BLaER1 (cell line): ENCODE measurements at regions not wholly inside any gene's neighbourhood (a gene's known extent, or its start where the extent isn't known, plus 50 kb on each side); places are given as distances from the start of the nearest gene placed in this dataset.
"Not testable (repeated sequence)": the region's sequence is repeated elsewhere in the genome, so short reads cannot be mapped to it uniquely, and the experiment has no call there.

Source experiments
- H3K27ac ChIP-seq: shearing (Covaris generic); formaldehyde crosslinking; 2 replicates; pipeline ENCODE4 v1.8.1; 2022
- H3K27me3 ChIP-seq: shearing (Covaris generic); formaldehyde crosslinking; 2 replicates; pipeline ENCODE4 v1.8.1; 2022
- H3K36me3 ChIP-seq: shearing (Covaris generic); formaldehyde crosslinking; 2 replicates; pipeline ENCODE4 v1.8.1; 2022
- H3K4me1 ChIP-seq: shearing (Covaris generic); formaldehyde crosslinking; 2 replicates; pipeline ENCODE4 v1.8.1; 2022
- H3K4me2 ChIP-seq: shearing (Covaris generic); formaldehyde crosslinking; 2 replicates; pipeline ENCODE4 v1.8.1; 2022
- H3K4me3 ChIP-seq: shearing (Covaris generic); formaldehyde crosslinking; 2 replicates; pipeline ENCODE4 v1.8.1; 2022
- H3K9ac ChIP-seq: shearing (Covaris generic); formaldehyde crosslinking; 2 replicates; pipeline ENCODE4 v1.8.1; 2022
- H3K9me3 ChIP-seq: shearing (Covaris generic); formaldehyde crosslinking; 2 replicates; pipeline ENCODE4 v1.8.1; 2022
- H4K20me1 ChIP-seq: shearing (Covaris generic); formaldehyde crosslinking; 2 replicates; pipeline ENCODE4 v1.8.1; 2022
- Cebpa-rat ChIP-seq: shearing (Covaris generic); IDR thresholded peaks from 2 replicates; pipeline ENCODE4 v1.8.1; 2022

GRCh38 chr16:19980632-19981265 is 92.9 kb downstream of the GPR139 start:
- TF ChIP-seq Cebpa-rat = no peak
- H3K36me3 ChIP-seq = no peaks in the 10 kb centered on the region

GRCh38 chr16:19979638-19980037 is 94.1 kb downstream of the GPR139 start:
- Histone ChIP-seq H3K27me3 (no peaks in the 10 kb centered on the region), H3K4me1 (no peaks in the 10 kb centered on the region), H3K27ac (no peak overlapping the region), H3K9ac (no peak overlapping the region), H3K4me2 (no peak overlapping the region), H3K9me3 (no peaks in the 10 kb centered on the region), H4K20me1 (no peaks in the 10 kb centered on the region), H3K36me3 (no peaks in the 10 kb centered on the region), H3K4me3 (no peak overlapping the region)
- TF ChIP-seq Cebpa-rat = no peak

More at GRCh38 chr16:19980632-19981265, 92.9 kb downstream of the GPR139 start:
- Histone ChIP-seq H3K27ac (no peak overlapping the region), H3K4me1 (no peaks in the 10 kb centered on the region), H4K20me1 (no peaks in the 10 kb centered on the region), H3K4me3 (no peak overlapping the region), H3K9ac (no peak overlapping the region), H3K27me3 (no peaks in the 10 kb centered on the region), H3K4me2 (no peak overlapping the region), H3K9me3 (no peaks in the 10 kb centered on the region)

- H3K4me1 ChIP-seq = no peaks in the 10 kb centered on the region
- H3K36me3 ChIP-seq = no peaks in the 10 kb centered on the region
- H3K9me3 ChIP-seq = no peaks in the 10 kb centered on the region
- no peak overlapping the region for H3K9ac ChIP-seq
- H3K4me2 ChIP-seq = no peak overlapping the region
- no peak overlapping the region for H3K4me3 ChIP-seq
- H3K27ac ChIP-seq = no peak overlapping the region
- TF ChIP-seq Cebpa-rat = no peak
- H4K20me1 ChIP-seq = no peaks in the 10 kb centered on the region
- no peaks in the 10 kb centered on the region for H3K27me3 ChIP-seq
These were observed 90.0 kb upstream of the GPRC5B start for GRCh38 chr16:19974607-19975006.

GRCh38 chr16:19972111-19972510 is 87.5 kb upstream of the GPRC5B start:
- no peaks in the 10 kb centered on the region for H3K27me3 ChIP-seq
- H3K4me2 ChIP-seq = no peak overlapping the region
- H3K9me3 ChIP-seq = no peaks in the 10 kb centered on the region
- no peak overlapping the region for H3K9ac ChIP-seq
- TF ChIP-seq Cebpa-rat = no peak
- H3K27ac ChIP-seq = no peak overlapping the region
- no peaks in the 10 kb centered on the region for H3K4me1 ChIP-seq
- H3K36me3 ChIP-seq = no peaks in the 10 kb centered on the region
- no peak overlapping the region for H3K4me3 ChIP-seq
- H4K20me1 ChIP-seq = no peaks in the 10 kb centered on the region

- Histone ChIP-seq H3K4me1 (no peaks in the 10 kb centered on the region), H3K4me2 (no peak overlapping the region), H3K9ac (no peak overlapping the region), H3K9me3 (no peaks in the 10 kb centered on the region), H3K4me3 (no peak overlapping the region), H3K27ac (no peak overlapping the region), H3K27me3 (no peaks in the 10 kb centered on the region), H3K36me3 (no peaks in the 10 kb centered on the region), H4K20me1 (no peaks in the 10 kb centered on the region)
- no peak for TF ChIP-seq Cebpa-rat
These were observed 84.4 kb upstream of the GPRC5B start for GRCh38 chr16:19968891-19969683.

- Histone ChIP-seq H3K9me3 (no peaks in the 10 kb centered on the region), H3K27ac (no peak overlapping the region), H3K9ac (no peak overlapping the region), H3K4me2 (no peak overlapping the region), H3K4me3 (no peak overlapping the region), H3K4me1 (no peaks in the 10 kb centered on the region), H3K36me3 (no peaks in the 10 kb centered on the region), H4K20me1 (no peaks in the 10 kb centered on the region), H3K27me3 (no peaks in the 10 kb centered on the region)
- peak; percentile 60; the same call in 1 of the 2 replicates for TF ChIP-seq Cebpa-rat
These were observed 83.3 kb upstream of the GPRC5B start for GRCh38 chr16:19967963-19968362.

- no peak overlapping the region for H3K4me2 ChIP-seq
- H3K9me3 ChIP-seq = no peaks in the 10 kb centered on the region
- no peak overlapping the region for H3K27ac ChIP-seq
- TF ChIP-seq Cebpa-rat = no peak
- no peak overlapping the region for H3K4me3 ChIP-seq
- H3K4me1 ChIP-seq = no peaks in the 10 kb centered on the region
- no peaks in the 10 kb centered on the region for H3K27me3 ChIP-seq
- no peaks in the 10 kb centered on the region for H3K36me3 ChIP-seq
- no peak overlapping the region for H3K9ac ChIP-seq
- no peaks in the 10 kb centered on the region for H4K20me1 ChIP-seq
These were observed 82.9 kb upstream of the GPRC5B start for GRCh38 chr16:19967561-19967960.

- Histone ChIP-seq H3K4me1 (no peaks in the 10 kb centered on the region), H4K20me1 (no peaks in the 10 kb centered on the region), H3K9ac (no peak overlapping the region), H3K27me3 (no peaks in the 10 kb centered on the region), H3K4me3 (no peak overlapping the region), H3K36me3 (no peaks in the 10 kb centered on the region), H3K4me2 (no peak overlapping the region), H3K9me3 (no peaks in the 10 kb centered on the region), H3K27ac (no peak overlapping the region)
- no peak for TF ChIP-seq Cebpa-rat
These were observed 78.7 kb upstream of the GPRC5B start for GRCh38 chr16:19963301-19963700.

GRCh38 chr16:19960183-19960582 is 75.5 kb upstream of the GPRC5B start:
- no peaks in the 10 kb centered on the region for H3K36me3 ChIP-seq
- H3K27me3 ChIP-seq = no peaks in the 10 kb centered on the region
- no peak overlapping the region for H3K4me2 ChIP-seq
- H4K20me1 ChIP-seq = no peaks in the 10 kb centered on the region
- H3K4me1 ChIP-seq = no peaks in the 10 kb centered on the region
- H3K9ac ChIP-seq = no peak overlapping the region
- no peak for TF ChIP-seq Cebpa-rat
- H3K4me3 ChIP-seq = no peak overlapping the region
- no peak overlapping the region for H3K27ac ChIP-seq
- no peaks in the 10 kb centered on the region for H3K9me3 ChIP-seq

GRCh38 chr16:19959736-19960135 is 75.1 kb upstream of the GPRC5B start:
- Histone ChIP-seq H3K27ac (no peak overlapping the region), H3K9me3 (no peaks in the 10 kb centered on the region), H4K20me1 (no peaks in the 10 kb centered on the region), H3K36me3 (no peaks in the 10 kb centered on the region), H3K4me1 (no peaks in the 10 kb centered on the region), H3K4me3 (no peak overlapping the region), H3K27me3 (no peaks in the 10 kb centered on the region), H3K9ac (no peak overlapping the region), H3K4me2 (no peak overlapping the region)
- no peak for TF ChIP-seq Cebpa-rat

- not testable (repeated sequence) for H3K27me3 ChIP-seq, H4K20me1 ChIP-seq, H3K27ac ChIP-seq
These were observed 71.2 kb upstream of the GPRC5B start for GRCh38 chr16:19955896-19956295.

GRCh38 chr16:19955084-19955483 is 70.4 kb upstream of the GPRC5B start:
- H3K9me3 ChIP-seq, H3K27ac ChIP-seq, H3K36me3 ChIP-seq, H3K4me1 ChIP-seq, H3K27me3 ChIP-seq, H4K20me1 ChIP-seq, H3K4me2 ChIP-seq, H3K4me3 ChIP-seq, H3K9ac ChIP-seq: not testable (repeated sequence)

More at GRCh38 chr16:19955896-19956295, 71.2 kb upstream of the GPRC5B start:
- not testable (repeated sequence) for H3K36me3 ChIP-seq, H3K4me3 ChIP-seq, H3K4me2 ChIP-seq, H3K9me3 ChIP-seq, H3K4me1 ChIP-seq, H3K9ac ChIP-seq
